Fibroblast of skin of scalp (primary cell): ENCODE measurements at regions not wholly inside any gene's neighbourhood (a gene's known extent, or its start where the extent isn't known, plus 50 kb on each side); places are given as distances from the start of the nearest gene placed in this dataset.
"Not testable (repeated sequence)": the region's sequence is repeated elsewhere in the genome, so short reads cannot be mapped to it uniquely, and the experiment has no call there.

Source experiments
- DNase-seq: peaks from one replicate; pipeline ENCODE4 v3.0.0-alpha.2; 2013

GRCh38 chr4:111930659-111931058 lies 214.6 kb upstream of the FAM241A start:
- no peak for DNase-seq

GRCh38 chr4:111933703-111934102 lies 211.6 kb upstream of the FAM241A start:
- DNase-seq, result no peak

GRCh38 chr4:111934314-111934713 lies 210.9 kb upstream of the FAM241A start:
- no peak for DNase-seq

DNA sequence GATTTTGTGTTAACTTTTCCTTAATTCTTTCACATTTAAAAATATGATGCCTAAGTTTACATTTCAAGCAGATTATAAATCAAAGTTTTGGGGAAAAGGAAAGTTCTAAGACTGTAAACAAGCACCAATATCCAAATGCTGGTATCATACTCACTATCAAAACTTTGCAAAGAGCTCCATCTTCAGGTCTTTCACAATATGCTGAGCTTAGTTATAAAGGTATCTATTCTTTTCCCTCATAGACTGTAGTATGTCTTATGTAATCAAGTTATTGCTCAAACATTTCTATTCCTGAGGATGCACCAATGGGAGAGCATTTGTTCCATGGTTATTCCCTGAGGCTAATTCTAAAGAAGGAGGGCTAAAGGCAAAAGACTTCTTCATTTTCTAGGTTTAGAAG lies 207.9 kb upstream of the FAM241A start:
- peak; percentile 45 for DNase-seq

DNA sequence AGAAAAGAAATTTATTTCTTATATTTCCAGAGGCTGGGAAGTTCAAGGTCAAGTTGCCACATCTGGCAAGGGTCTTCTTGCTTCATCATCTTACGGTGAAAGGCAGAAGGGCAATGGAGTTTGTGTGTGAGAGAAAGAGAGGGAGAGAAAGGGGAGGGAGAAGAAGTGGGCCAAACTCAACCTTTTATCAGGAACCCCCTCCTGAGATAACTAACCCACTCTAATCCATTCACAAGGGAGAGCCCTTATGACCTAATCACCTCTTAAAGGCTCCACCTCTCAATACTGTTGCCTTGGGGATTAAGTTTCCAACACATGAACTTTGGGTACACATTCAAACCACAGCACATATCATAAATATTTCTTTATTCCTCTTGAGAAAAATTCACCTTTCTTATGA lies 203.3 kb upstream of the FAM241A start:
- no peak for DNase-seq

DNA sequence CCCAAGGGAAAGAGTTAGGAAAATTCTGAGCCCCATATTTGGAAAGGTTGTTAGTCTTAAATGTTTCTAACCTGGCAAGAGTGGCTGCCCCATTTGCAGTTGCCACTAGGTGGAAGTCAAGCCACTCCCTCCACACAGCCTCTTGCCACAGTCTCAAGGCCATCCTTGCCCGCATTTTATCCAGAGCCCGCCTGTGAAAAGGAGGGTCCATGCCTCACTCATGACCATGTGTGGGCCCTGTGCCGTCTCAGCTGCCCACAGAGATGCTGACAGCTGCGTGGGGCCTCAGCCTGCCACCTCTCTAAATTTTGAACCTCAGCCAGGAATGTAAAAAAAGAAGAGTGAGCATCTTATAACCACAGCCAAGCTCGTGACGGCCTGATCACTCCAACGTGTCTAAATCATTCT lies 201.5 kb upstream of the FAM241A start:
- peak; percentile 53 for DNase-seq

DNA sequence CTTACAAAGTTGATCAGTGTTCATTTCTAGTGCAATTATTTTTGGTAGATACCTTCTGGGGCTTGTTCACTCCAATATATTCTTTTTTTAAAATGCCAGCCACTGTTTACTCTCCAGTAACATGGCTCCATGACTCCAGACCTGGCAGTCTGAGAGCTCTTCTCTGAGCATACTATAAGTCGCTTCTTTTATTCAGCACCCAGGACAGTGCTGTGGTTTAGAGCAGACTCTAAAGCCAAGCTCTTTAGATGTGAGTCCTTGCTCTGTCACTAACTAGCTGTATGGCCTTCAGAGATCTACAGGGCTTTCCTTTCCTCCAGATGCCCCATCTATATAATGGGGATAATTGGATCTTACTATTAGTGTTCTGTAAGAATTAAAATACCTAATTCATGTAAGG lies 200.2 kb upstream of the FAM241A start:
- DNase-seq, result peak; percentile 41

DNA sequence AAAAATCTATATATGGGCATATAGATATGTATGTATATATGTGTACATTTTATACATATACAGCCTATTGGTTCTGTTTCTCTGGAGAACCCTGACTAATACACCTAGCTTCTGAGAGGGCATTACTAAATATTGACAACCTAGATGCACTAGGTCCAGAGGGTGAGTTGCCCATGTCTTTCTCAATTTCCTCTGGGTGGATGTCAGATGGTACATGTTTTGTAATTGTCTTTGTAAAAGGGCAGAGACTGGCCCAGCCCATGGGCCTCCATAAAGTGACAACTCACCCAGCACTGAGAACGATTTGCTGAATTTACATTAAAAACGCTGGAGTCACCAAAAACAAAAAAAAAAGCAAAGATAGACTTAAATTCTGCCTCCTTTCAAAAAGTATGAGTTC lies 198.5 kb upstream of the FAM241A start:
- DNase-seq, result no peak

DNA sequence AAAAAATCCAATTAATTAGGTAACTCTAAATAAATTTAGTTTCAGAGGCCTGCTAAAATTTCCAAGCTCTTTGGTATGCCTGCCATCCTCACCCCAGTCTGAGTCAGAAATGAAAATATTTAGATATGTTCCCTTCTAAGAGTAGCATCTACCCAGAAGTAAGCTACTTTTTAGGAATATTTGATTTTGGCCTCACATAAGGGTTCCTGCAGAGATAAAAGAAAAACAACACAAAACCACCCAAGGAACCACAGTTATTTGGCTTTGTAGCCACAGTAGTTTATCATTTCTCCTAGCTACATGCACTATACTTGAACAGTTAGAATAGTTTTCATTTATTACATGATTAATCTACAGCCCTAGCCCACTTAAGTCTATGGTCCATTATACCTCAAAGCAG lies 192.6 kb upstream of the FAM241A start:
- peak; percentile 81 for DNase-seq

- DNase-seq, result peak; percentile 12
Observed at GRCh38 chr4:111954550-111954949, 190.7 kb upstream of the FAM241A start.

- DNase-seq, result no peak
Observed at GRCh38 chr4:111955001-111955400, 190.3 kb upstream of the FAM241A start.

DNA sequence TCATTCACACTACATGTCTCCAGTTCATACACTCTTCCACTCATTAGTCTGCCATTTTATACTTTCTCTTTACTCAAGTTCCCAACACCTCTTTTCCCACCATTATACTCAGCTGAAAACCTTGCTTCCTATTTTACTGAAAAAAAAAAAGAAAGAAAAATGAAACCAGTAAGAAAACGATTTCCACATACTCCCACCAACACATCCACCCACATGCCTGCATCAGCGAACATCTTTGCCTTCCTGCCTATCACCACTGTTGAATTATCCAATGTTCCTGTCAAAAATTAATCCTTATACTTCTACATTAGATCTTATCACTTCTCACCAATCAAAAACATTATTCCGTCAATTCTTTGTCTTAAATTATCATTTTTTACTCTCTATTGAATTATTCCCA lies 188.1 kb upstream of the FAM241A start:
- DNase-seq, result no peak

DNA sequence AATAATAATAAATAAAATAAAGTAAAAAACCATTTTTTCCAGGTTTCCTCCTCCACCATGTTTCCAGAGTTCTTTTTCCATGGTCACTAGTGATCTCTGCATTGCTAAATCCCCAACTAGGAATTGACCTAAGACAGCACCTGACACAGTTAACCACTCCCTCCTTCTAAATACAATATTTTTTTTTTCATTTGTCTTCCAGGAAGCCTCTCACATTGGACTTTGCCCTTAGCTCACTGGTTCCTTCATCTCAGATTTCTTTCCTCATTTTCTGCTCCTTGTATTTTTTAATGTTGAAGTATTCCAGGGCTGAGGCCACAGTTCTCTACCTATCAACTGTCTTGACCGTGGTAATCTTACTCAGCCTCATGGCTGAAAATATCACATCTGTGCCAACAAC lies 187.3 kb upstream of the FAM241A start:
- no peak for DNase-seq

- DNase-seq, result peak; percentile 58
Observed at GRCh38 chr4:111959222-111959621, 186.0 kb upstream of the FAM241A start.

DNA sequence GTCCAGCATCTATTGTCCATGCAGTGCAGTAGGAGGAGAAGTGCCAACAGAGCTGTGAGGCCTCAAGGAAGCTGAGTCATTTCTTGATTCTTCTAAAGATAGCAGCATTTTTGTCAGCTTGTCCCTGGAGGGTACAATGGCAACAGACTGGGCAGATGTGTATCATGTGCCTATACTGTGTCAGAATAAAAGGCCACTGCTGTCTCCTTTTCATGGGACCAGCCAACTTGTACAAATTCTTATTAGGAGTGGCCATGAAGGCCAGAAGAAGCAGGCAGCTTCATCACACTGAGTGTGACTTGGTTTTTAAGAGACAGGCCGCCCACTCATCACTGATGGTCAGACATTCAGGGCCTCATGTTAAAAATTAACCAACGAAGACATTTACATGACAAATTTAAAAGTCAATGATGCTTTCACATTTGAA lies 185.0 kb upstream of the FAM241A start:
- peak; percentile 68 for DNase-seq

- not testable (repeated sequence) for DNase-seq
Observed at GRCh38 chr4:111961026-111961425, 184.2 kb upstream of the FAM241A start.

GRCh38 chr4:111961809-111962208 lies 183.4 kb upstream of the FAM241A start:
- DNase-seq, result peak; percentile 39

DNA sequence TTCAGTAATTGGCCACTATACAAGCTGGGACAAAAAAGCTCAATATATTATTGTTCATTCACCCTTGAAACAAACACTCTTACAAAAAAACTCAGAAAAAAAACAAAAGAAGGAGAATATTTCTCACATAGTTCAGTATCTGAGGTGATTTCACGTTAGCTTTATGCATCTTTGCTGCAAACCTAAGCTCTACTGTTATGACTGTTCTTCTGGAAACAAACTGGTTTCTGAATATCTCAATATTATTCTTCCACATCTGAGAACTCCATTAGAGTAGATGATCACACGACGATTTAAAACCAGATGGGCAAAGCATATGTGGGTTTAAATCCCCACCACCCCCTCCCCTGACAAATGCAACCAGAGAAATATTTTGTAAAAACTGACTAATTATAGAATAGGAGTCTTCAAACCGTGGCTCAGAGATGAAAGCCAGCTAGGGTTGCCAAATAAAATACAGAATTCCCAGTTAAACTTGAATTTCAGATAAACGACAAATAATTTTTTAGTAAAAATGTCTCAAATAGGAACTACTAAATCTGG lies 182.0 kb upstream of the FAM241A start:
- DNase-seq, result no peak

DNA sequence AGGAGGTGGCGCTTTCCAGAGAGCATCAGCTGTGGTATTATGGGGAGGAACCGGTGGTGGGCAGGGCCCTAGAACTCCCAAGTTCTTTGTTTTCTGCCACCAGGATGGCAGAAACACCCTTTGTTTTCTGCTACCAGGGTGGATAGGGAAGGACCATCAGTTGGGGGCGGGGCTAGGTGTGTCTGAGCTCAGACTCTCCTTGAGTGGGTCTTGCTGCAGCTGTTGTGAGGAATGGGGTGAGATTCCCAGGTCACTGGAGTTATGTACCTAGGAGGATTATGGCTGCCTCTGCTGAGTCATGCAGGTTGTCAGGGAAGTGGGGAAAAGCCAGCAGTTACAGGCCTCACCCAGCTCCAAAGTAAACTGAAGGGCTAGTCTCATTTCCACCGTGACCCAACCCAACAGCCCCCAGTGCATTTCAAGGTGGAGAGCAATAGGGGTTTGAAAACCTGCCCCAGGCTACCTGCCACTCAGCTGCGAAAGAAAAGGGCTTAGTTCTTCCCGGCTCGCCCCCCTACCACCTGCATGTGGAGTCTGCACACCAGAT lies 167.8 kb upstream of the FAM241A start:
- no peak for DNase-seq

- no peak for DNase-seq
Observed at GRCh38 chr4:111979921-111980320, 165.3 kb upstream of the FAM241A start.

- DNase-seq, result no peak
Observed at GRCh38 chr4:111982089-111982488, 163.2 kb upstream of the FAM241A start.

DNA sequence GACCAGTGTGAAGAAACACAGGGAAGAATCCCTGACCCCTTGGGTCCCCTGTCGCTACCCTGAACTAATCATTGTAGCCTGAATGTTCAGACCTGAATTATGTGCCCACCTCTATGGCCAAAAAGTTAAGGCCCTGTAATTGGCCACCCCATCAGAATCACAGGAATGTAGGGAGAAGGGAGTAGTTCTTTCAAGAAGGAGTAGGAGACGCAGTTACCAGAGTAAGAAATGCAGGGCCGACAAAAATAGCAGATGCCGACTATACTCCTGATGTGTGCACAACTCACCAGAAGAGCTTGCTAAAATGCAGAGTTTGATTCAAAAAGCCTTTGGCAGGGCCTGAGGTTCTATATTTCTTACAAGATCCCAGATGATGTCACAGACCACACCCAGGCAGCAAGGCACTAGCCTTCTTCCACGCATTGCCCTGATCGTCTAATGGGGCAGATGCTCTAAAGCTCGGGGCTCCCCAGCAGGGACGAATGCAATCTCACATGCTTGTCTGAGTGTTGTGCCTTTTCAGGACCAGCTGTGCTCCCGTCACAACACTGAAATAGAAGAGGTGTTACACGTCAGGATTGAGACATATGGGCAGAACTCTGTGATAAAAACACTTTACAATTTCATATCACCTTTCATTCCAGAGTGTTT lies 161.0 kb upstream of the FAM241A start:
- DNase-seq, result no peak

DNA sequence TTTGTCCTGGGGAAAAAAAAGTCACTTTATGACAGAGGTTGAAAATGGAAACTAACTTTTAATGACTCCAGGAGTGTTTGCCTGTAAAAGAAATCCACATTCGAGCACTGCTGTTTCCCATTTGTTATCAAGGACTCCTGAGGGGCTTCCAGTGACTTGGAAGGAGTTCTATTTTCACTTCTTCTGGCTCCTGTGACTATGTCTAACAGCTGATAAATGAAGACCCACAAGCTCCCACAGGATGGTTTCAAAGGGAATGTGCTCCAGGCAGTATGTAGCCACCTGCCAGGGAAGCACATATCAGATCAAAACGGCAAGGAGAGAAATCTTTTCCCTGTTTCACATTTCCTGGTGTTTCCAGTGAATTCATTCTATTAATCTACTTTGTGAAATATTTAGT lies 159.8 kb upstream of the FAM241A start:
- DNase-seq, result no peak

DNA sequence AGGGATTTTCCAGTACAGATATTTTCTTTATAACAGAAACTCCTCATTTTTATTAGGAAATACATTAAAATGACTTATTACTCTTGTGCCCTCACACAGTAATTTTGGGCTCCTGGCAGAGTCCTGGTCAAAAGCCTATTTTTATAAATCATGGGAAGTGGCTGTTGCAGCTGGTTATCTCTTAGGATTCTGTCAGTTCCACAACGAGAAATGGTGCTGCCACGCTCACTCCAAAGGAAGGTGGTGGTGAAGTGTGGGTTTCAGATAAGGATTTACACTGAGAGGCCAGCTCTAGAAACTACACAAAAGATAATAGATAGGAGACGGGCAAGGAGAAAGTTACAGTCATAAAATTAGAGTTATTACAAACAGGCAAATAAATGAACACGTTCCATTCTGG lies 159.2 kb upstream of the FAM241A start:
- no peak for DNase-seq

DNA sequence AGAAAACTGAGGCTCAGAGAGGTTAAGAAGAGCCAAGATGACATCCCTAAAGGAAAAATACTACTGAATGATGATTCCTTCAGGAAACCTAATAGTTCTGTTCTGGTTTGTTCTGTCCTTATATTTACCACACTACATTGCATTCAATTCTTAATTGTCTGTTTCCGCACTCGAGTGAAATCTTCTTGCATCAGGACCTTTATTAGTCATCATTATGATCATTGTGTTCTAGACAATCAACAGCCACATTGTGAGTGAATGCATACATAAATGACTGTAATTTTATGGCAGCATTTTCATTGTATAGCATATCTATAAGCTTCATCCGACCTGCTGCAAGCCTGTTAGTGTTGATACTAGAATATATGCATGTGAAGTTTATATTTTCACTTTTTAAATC lies 156.7 kb upstream of the FAM241A start:
- no peak for DNase-seq
